H1 (cell line): ENCODE measurements at regions not wholly inside any gene's neighbourhood (a gene's known extent, or its start where the extent isn't known, plus 50 kb on each side); places are given as distances from the start of the nearest gene placed in this dataset.

Experiments
- CTCF ChIA-PET: fragments of 300-600 bp; sonication (Branson Sonifier 250); formaldehyde crosslinking; loops from one replicate; lab custom pipeline; 2021; ENCODE audit not compliant: partially characterized antibody; lab: Charles Lee
- POLR2A ChIA-PET: fragments of 300-600 bp; sonication (Branson Sonifier 250); formaldehyde crosslinking; loops from one replicate; lab custom pipeline; 2021; ENCODE audit warnings: inconsistent platforms; ENCODE audit not compliant: partially characterized antibody; lab: Charles Lee
- DNase-seq, 2 experiments: peaks; one replicate each; pipeline versions ENCODE4 v3.0.0 to v3.0.0-alpha.2; 2010 to 2022; ENCODE audit warnings: low spot score in 2 of 2, low read depth in 1 of 2, mixed read lengths in 1 of 2
- FAIRE-seq: peaks from 2 replicates; lab custom pipeline; 2011; peaks lifted over from hg19 to GRCh38; lab: Jason Lieb, UNC
- H2AFZ ChIP-seq: 2 replicates; pipeline ENCODE4 v1.8.1; 2012; ENCODE audit warnings: low read length, inconsistent platforms
- H2AK5ac ChIP-seq: 2 replicates; pipeline ENCODE4 v1.6.1; 2013; ENCODE audit warnings: low read depth, low read length
- H2BK120ac ChIP-seq: replicated peaks from 2 replicates; pipeline ENCODE3; 2013; ENCODE audit warnings: low read depth, low read length, inconsistent platforms
- H2BK12ac ChIP-seq: 2 replicates; pipeline ENCODE4 v1.6.1; 2013; ENCODE audit warnings: low read depth, low read length
- H2BK15ac ChIP-seq: 2 replicates; pipeline ENCODE4 v1.6.1; 2013; ENCODE audit warnings: low read length
- H2BK20ac ChIP-seq: 2 replicates; pipeline ENCODE4 v1.6.1; 2013; ENCODE audit warnings: low read length
- H2BK5ac ChIP-seq: 2 replicates; pipeline ENCODE4 v1.6.1; 2013; ENCODE audit warnings: low read depth, low read length
- H3K14ac ChIP-seq: 2 replicates; pipeline ENCODE4 v1.6.1; 2013; ENCODE audit warnings: inconsistent platforms; ENCODE audit not compliant: insufficient read length
- H3K18ac ChIP-seq: 2 replicates; pipeline ENCODE4 v1.6.1; 2013; ENCODE audit warnings: low read length; ENCODE audit errors: extremely low read depth
- H3K23ac ChIP-seq: 2 replicates; pipeline ENCODE4 v1.6.1; 2013; ENCODE audit warnings: inconsistent platforms; ENCODE audit not compliant: insufficient read length
- H3K23me2 ChIP-seq: 2 replicates; pipeline ENCODE4 v1.6.1; 2013; ENCODE audit warnings: low read depth, low read length
- H3K27ac ChIP-seq: 2 replicates; pipeline ENCODE4 v1.6.1; 2011; ENCODE audit warnings: low read depth, low read length, inconsistent platforms
- H3K27me3 ChIP-seq, 4 experiments: replicated peaks in 1 of 4; 1 replicate in 1 of 4; 2 replicates in 3 of 4; pipeline versions ENCODE4 v1.6.1 to v1.8.1; 2011 to 2013; ENCODE audit warnings: low read length in 3 of 4, mild to moderate bottlenecking in 3 of 4, inconsistent platforms in 2 of 4, mixed read lengths in 2 of 4, moderate library complexity in 1 of 4; ENCODE audit not compliant: control insufficient read depth in 3 of 4, insufficient read depth in 3 of 4; ENCODE audit errors: extremely low read depth in 1 of 4
- H3K36me3 ChIP-seq, 4 experiments: 2 replicates each; pipeline versions ENCODE4 v1.6.1 to v1.8.1; 2011 to 2013; ENCODE audit warnings: mild to moderate bottlenecking in 4 of 4, low read length in 3 of 4, moderate library complexity in 2 of 4, control low read depth in 1 of 4, inconsistent platforms in 1 of 4; ENCODE audit not compliant: insufficient read depth in 4 of 4, control insufficient read depth in 2 of 4
- H3K4ac ChIP-seq: replicated peaks from 2 replicates; pipeline ENCODE3; 2013; ENCODE audit warnings: low read length, low read depth, mixed read lengths, inconsistent platforms; ENCODE audit not compliant: insufficient read length
- H3K4me1 ChIP-seq, 4 experiments: replicated peaks in 1 of 4; 1 replicate in 1 of 4; 2 replicates in 3 of 4; pipeline versions ENCODE4 v1.6.1 to v1.8.1; 2011 to 2013; ENCODE audit warnings: low read length in 3 of 4, inconsistent platforms in 2 of 4, mixed read lengths in 1 of 4; ENCODE audit not compliant: insufficient read depth in 4 of 4, control insufficient read depth in 3 of 4
- H3K4me2 ChIP-seq, 2 experiments: 2 replicates each; pipeline versions ENCODE4 v1.6.1 to v1.8.1; 2011 to 2013; ENCODE audit warnings: low read depth in 2 of 2, low read length in 2 of 2, control low read depth in 1 of 2, inconsistent platforms in 1 of 2, mild to moderate bottlenecking in 1 of 2; ENCODE audit not compliant: insufficient read depth in 1 of 2
- H3K4me3 ChIP-seq, 4 experiments: fragments of 200-600, 300-600 bp in 1 of 4; sonication (generic), shearing (Covaris generic), sonication (Bioruptor Twin) in 1 of 4; 2 replicates each; pipeline versions ENCODE4 v1.5.1 to v1.8.1; 2011 to 2016; ENCODE audit warnings: low read length in 4 of 4, low read depth in 3 of 4, control low read depth in 2 of 4, inconsistent platforms in 2 of 4, mild to moderate bottlenecking in 2 of 4, mixed read lengths in 1 of 4, moderate library complexity in 1 of 4; ENCODE audit not compliant: insufficient read depth in 2 of 4; ENCODE audit errors: extremely low read depth in 1 of 4
- H3K56ac ChIP-seq: replicated peaks from 2 replicates; pipeline ENCODE3; 2013; ENCODE audit warnings: low read depth, mild to moderate bottlenecking, mixed read lengths, low read length, inconsistent platforms; ENCODE audit not compliant: insufficient read length
- H3K79me1 ChIP-seq: 2 replicates; pipeline ENCODE4 v1.6.1; 2013; ENCODE audit warnings: low read depth, low read length, control low read depth
- H3K79me2 ChIP-seq, 2 experiments: 2 replicates each; pipeline versions ENCODE4 v1.6.1 to v1.8.1; 2012 to 2013; ENCODE audit warnings: low read length in 2 of 2, mild to moderate bottlenecking in 2 of 2, inconsistent platforms in 1 of 2; ENCODE audit not compliant: insufficient read depth in 2 of 2, control insufficient read depth in 1 of 2
- H3K9ac ChIP-seq, 4 experiments: replicated peaks in 1 of 4; 1 replicate in 1 of 4; 2 replicates in 3 of 4; pipeline versions ENCODE4 v1.6.1 to v1.8.1; 2011 to 2013; ENCODE audit warnings: low read depth in 3 of 4, low read length in 3 of 4, control low read depth in 2 of 4, mild to moderate bottlenecking in 2 of 4, moderate library complexity in 2 of 4, inconsistent platforms in 1 of 4; ENCODE audit errors: extremely low read depth in 1 of 4
- H3K9me3 ChIP-seq, 2 experiments: 2 replicates each; pipeline versions ENCODE4 v1.6.1 to v1.8.1; 2012 to 2013; ENCODE audit warnings: mild to moderate bottlenecking in 2 of 2, moderate library complexity in 2 of 2, control low read depth in 1 of 2, inconsistent platforms in 1 of 2, low read depth in 1 of 2, low read length in 1 of 2, mixed read lengths in 1 of 2; ENCODE audit not compliant: insufficient read depth in 2 of 2
- H4K20me1 ChIP-seq, 2 experiments: replicated peaks in 1 of 2; 2 replicates each; pipeline versions ENCODE3 to v1.8.1; 2011 to 2013; ENCODE audit warnings: inconsistent platforms in 2 of 2, low read length in 2 of 2, mild to moderate bottlenecking in 1 of 2; ENCODE audit not compliant: insufficient read depth in 2 of 2, control insufficient read depth in 1 of 2
- H4K5ac ChIP-seq: 2 replicates; pipeline ENCODE4 v1.6.1; 2013; ENCODE audit warnings: low read length, low read depth, mixed read lengths, inconsistent platforms; ENCODE audit not compliant: insufficient read length
- H4K8ac ChIP-seq: 2 replicates; pipeline ENCODE4 v1.8.0; 2013; ENCODE audit warnings: mild to moderate bottlenecking, moderate library complexity, low read length, inconsistent platforms; ENCODE audit not compliant: insufficient read depth; ENCODE audit errors: extremely low read depth
- H4K91ac ChIP-seq: replicated peaks from 2 replicates; pipeline ENCODE3; 2013; ENCODE audit warnings: low read length, mixed read lengths, inconsistent platforms; ENCODE audit not compliant: insufficient read length
- ASH2L ChIP-seq: fragments of 200-600, 300-600 bp; sonication (generic); IDR thresholded peaks from one replicate; pipeline ENCODE4 v1.7.1; 2017; ENCODE audit warnings: low read length
- BCL11A ChIP-seq, 2 experiments: IDR thresholded peaks; one replicate each; pipeline ENCODE4 v1.6.1; 2011; ENCODE audit warnings: low read depth in 2 of 2, low read length in 2 of 2, mild to moderate bottlenecking in 2 of 2
- CEBPB ChIP-seq: IDR thresholded peaks from 2 replicates; pipeline ENCODE4 v1.6.1; 2012; ENCODE audit warnings: low read depth, low read length
- CTBP2 ChIP-seq: IDR thresholded peaks from 2 replicates; pipeline ENCODE4 v1.7.0; 2011; ENCODE audit warnings: borderline replicate concordance, mild to moderate bottlenecking, moderate library complexity, mixed read lengths, low read length; ENCODE audit not compliant: insufficient read depth, insufficient read length
- EGR1 ChIP-seq: IDR thresholded peaks from 2 replicates; pipeline ENCODE4 v1.6.1; 2011; ENCODE audit warnings: low read depth, low read length, borderline replicate concordance
- GABPA ChIP-seq: IDR thresholded peaks from 2 replicates; pipeline ENCODE4 v1.6.1; 2011; ENCODE audit warnings: mild to moderate bottlenecking, low read length, moderate library complexity, borderline replicate concordance; ENCODE audit not compliant: insufficient read depth
- HDAC2 ChIP-seq, 2 experiments: fragments of 300-600 bp in 1 of 2; sonication (generic) in 1 of 2; IDR thresholded peaks; 2 replicates each; pipeline ENCODE4 v1.6.1; 2011 to 2012; ENCODE audit warnings: low read depth in 2 of 2, low read length in 2 of 2, mild to moderate bottlenecking in 2 of 2, moderate library complexity in 2 of 2, borderline replicate concordance in 1 of 2, inconsistent platforms in 1 of 2
- JUN ChIP-seq: IDR thresholded peaks from 2 replicates; pipeline ENCODE4 v1.6.1; 2011; ENCODE audit warnings: low read depth, mild to moderate bottlenecking, improper control_type of control experiment, low read length
- KDM1A ChIP-seq: fragments of 200-600, 300-600 bp; sonication (generic); IDR thresholded peaks from 2 replicates; pipeline ENCODE4 v1.7.1; 2016; ENCODE audit warnings: mild to moderate bottlenecking, low read length, borderline replicate concordance
- KDM4A ChIP-seq: IDR thresholded peaks from one replicate; pipeline ENCODE4 v1.7.1; 2012; ENCODE audit warnings: low read depth, mild to moderate bottlenecking, moderate library complexity, low read length, inconsistent platforms; ENCODE audit not compliant: severe bottlenecking
- POLR2A ChIP-seq, 2 experiments: IDR thresholded peaks; 1 replicate in 1 of 2; 2 replicates in 1 of 2; pipeline ENCODE4 v1.6.1; 2011; ENCODE audit warnings: low read depth in 2 of 2, low read length in 2 of 2, mild to moderate bottlenecking in 2 of 2; ENCODE audit errors: control extremely low read depth in 1 of 2
- SIX5 ChIP-seq: IDR thresholded peaks from 2 replicates; pipeline ENCODE4 v1.6.1; 2011; ENCODE audit warnings: mild to moderate bottlenecking, low read depth, low read length
- YY1 ChIP-seq: IDR thresholded peaks from 2 replicates; pipeline ENCODE4 v1.6.1; 2011; ENCODE audit warnings: low read depth, mild to moderate bottlenecking, low read length
- WGBS, 2 experiments: shearing (Covaris generic) in 1 of 2; methylation state at CpG; one replicate each; pipeline versions ENCODE4 v1.1.6 to v1.1.7; 2013 to 2015; ENCODE audit warnings: low lambda C conversion rate in 2 of 2, mixed read lengths in 2 of 2, inconsistent platforms in 1 of 2, low coverage in 1 of 2, missing lambda C conversion rate in 1 of 2; ENCODE audit not compliant: insufficient replicate concordance in 2 of 2, insufficient coverage in 1 of 2, insufficient read length in 1 of 2; ENCODE audit errors: extremely low coverage in 1 of 2, missing lambda C conversion rate in 1 of 2; 5-methylcytosine and 5-hydroxymethylcytosine counted together
- TF ChIP-seq, protein P1 (sequence below): IDR thresholded peaks from 2 replicates; pipeline ENCODE4 v1.6.1; 2012; ENCODE audit warnings: inconsistent platforms

DNA sequence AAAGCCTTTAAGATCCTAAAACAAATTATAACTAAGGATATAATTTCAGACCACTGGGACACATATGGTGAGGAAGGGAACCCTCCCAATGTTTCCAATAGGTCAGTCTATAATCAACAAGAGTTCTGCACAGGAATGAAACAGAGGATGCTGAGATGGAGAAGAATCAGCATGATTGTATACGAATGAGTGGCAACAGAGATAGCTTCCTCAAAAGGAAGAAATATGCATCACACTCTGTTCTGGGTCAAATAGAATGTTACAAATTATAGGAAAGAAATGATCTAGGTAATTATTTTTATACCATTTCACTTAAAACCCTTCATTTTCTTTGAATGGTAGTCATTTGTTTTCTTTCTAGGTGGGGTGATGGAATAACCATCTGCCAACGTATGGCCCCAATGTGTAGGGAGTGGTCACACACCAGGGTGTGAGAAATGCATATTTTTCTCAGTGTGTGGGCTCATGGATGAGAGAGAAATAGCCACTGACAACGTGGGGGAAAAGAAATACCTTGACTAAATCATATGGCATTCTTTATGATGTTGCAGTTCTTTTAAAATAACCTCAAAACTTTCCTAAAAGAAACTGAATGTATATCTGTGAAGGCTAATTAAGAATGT lies 104.6 kb upstream of the IVNS1ABP start:
- Histone ChIP-seq H3K14ac (no peak overlapping the region), H3K23ac (no peak overlapping the region), H3K9me3 (no peaks in the 10 kb centered on the region), H2BK120ac (no peak overlapping the region), H3K4ac (no peak overlapping the region), H4K5ac (no peak overlapping the region), H3K56ac (no peak overlapping the region), H3K23me2 (no peaks in the 10 kb centered on the region; the same call in 1 of the 2 replicates), H2BK15ac (no peak overlapping the region), H3K36me3 (no peaks in the 10 kb centered on the region), H3K79me2 (no peaks in the 10 kb centered on the region), H2AFZ (no peak overlapping the region), H4K91ac (no peak overlapping the region), H4K8ac (no peak overlapping the region), H3K9ac (no peak overlapping the region), H3K4me3 (no peak overlapping the region), H2AK5ac (no peak overlapping the region), H3K27me3 (no peaks in the 10 kb centered on the region), H2BK5ac (no peak overlapping the region), H4K20me1 (no peaks in the 10 kb centered on the region), H2BK12ac (no peak overlapping the region), H3K4me2 (no peak overlapping the region), H3K4me1 (no peaks in the 10 kb centered on the region), H3K79me1 (no peaks in the 10 kb centered on the region), H2BK20ac (no peak overlapping the region), H3K18ac (no peak overlapping the region), H3K27ac (no peak overlapping the region)
- POLR2A ChIA-PET: no interaction called here
- WGBS, 2 experiments: 80% methylated on average over 3 of the region's 3 CpGs; no CpG with 5 or more reads in 1 of the 2 experiments
- DNase-seq (no peak), FAIRE-seq (no peak)
- CTCF ChIA-PET: no interaction called here
- no peak for TF ChIP-seq HDAC2 (IDR thresholded peaks at IDR 0.05; ENCODE audit: borderline replicate concordance in 1 of 2, low read depth in 2 of 2, low read length in 2 of 2)
- TF ChIP-seq GABPA: no peak
- TF ChIP-seq, protein P1, sequence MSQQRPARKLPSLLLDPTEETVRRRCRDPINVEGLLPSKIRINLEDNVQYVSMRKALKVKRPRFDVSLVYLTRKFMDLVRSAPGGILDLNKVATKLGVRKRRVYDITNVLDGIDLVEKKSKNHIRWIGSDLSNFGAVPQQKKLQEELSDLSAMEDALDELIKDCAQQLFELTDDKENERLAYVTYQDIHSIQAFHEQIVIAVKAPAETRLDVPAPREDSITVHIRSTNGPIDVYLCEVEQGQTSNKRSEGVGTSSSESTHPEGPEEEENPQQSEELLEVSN: no peak
- no peak for TF ChIP-seq CTBP2
- TF ChIP-seq EGR1: no peak
- TF ChIP-seq BCL11A (IDR thresholded peaks at IDR 0.05; ENCODE audit: low read depth in 2 of 2, low read length in 2 of 2): no peak
- no peak for TF ChIP-seq YY1
- TF ChIP-seq POLR2A (IDR thresholded peaks at IDR 0.05; ENCODE audit: control extremely low read depth in 1 of 2, low read depth in 2 of 2, low read length in 2 of 2): no peak
- TF ChIP-seq JUN: no peak
- TF ChIP-seq SIX5: no peak
- no peak for TF ChIP-seq KDM1A
- TF ChIP-seq KDM4A: no peak
- TF ChIP-seq CEBPB: no peak
- TF ChIP-seq ASH2L: no peak
